ENCODE measurements at regions not wholly inside any gene's neighbourhood (a gene's known extent, or its start where the extent isn't known, plus 50 kb on each side); places are given as distances from the start of the nearest gene placed in this dataset.

- TF ChIP-seq POLR2A (IDR thresholded peaks at IDR 0.05) (no peak), POLR2AphosphoS5 (IDR thresholded peaks at IDR 0.05) (no peak), EP300 (IDR thresholded peaks at IDR 0.05) (no peak)
- TF ChIP-seq, protein P1, sequence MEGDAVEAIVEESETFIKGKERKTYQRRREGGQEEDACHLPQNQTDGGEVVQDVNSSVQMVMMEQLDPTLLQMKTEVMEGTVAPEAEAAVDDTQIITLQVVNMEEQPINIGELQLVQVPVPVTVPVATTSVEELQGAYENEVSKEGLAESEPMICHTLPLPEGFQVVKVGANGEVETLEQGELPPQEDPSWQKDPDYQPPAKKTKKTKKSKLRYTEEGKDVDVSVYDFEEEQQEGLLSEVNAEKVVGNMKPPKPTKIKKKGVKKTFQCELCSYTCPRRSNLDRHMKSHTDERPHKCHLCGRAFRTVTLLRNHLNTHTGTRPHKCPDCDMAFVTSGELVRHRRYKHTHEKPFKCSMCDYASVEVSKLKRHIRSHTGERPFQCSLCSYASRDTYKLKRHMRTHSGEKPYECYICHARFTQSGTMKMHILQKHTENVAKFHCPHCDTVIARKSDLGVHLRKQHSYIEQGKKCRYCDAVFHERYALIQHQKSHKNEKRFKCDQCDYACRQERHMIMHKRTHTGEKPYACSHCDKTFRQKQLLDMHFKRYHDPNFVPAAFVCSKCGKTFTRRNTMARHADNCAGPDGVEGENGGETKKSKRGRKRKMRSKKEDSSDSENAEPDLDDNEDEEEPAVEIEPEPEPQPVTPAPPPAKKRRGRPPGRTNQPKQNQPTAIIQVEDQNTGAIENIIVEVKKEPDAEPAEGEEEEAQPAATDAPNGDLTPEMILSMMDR (IDR thresholded peaks at IDR 0.05) = no peak
Measured at GRCh38 chr1:37305108-37305507, 169.3 kb upstream of the ZC3H12A start.
